Muscle of leg (tissue), 3 donors: ENCODE measurements at regions not wholly inside any gene's neighbourhood (a gene's known extent, or its start where the extent isn't known, plus 50 kb on each side); places are given as distances from the start of the nearest gene placed in this dataset.

Experiments used
- DNase-seq: peaks from one replicate; pipeline ENCODE4 v3.0.0; 2013
- H3K27ac ChIP-seq: one replicate; pipeline ENCODE4 v1.5.1; 2013; ENCODE audit warnings: mild to moderate bottlenecking, low read length, control low read depth
- H3K27me3 ChIP-seq: one replicate; pipeline ENCODE4 v1.6.1; 2013; ENCODE audit warnings: low read length; ENCODE audit not compliant: control insufficient read depth, insufficient read depth
- H3K36me3 ChIP-seq: one replicate; pipeline ENCODE4 v1.6.1; 2013; ENCODE audit warnings: low read length; ENCODE audit not compliant: control insufficient read depth, insufficient read depth
- H3K4me1 ChIP-seq: one replicate; pipeline ENCODE4 v1.6.1; 2013; ENCODE audit warnings: low read length; ENCODE audit not compliant: control insufficient read depth, insufficient read depth
- H3K4me3 ChIP-seq: one replicate; pipeline ENCODE4 v1.5.1; 2013; ENCODE audit warnings: low read length, control low read depth
- H3K9me3 ChIP-seq: replicated peaks from 2 replicates; pipeline ENCODE4 v1.6.1; 2013; ENCODE audit warnings: low read depth, low read length; ENCODE audit not compliant: control insufficient read depth
- WGBS: methylation state at CpG from one replicate; pipeline ENCODE4 v1.1.5; 2013; ENCODE audit warnings: missing lambda C conversion rate; ENCODE audit not compliant: insufficient coverage; 5-methylcytosine and 5-hydroxymethylcytosine counted together

DNA sequence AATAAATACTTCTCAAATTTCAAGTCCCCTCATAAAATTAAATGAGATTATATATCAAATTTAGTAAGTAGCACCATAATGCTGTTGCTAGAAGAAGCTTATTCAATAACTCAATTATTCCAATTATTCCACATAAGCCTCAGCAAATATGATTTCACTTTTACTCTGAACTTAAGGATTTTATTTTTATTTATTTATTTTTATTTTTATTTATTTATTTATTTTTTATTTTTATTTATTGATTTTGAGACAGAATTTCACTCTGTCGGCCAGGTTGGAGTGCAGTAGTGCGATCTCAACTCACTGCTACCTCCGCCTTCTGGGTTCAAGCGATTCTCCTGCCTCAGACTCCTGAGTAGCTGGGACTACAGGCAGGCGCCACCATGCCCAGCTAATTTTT is 1308.3 kb upstream of the CDH9 start:
- H3K27me3 ChIP-seq = no peaks in the 10 kb centered on the region
- H3K36me3 ChIP-seq = no peaks in the 10 kb centered on the region
- DNase-seq = no peak
- whole genome bisulfite sequencing = 97% methylated on average over 5 of the region's 5 CpGs
- H3K27ac ChIP-seq = no peak overlapping the region
- H3K4me1 ChIP-seq = no peaks in the 10 kb centered on the region
- no peak overlapping the region for H3K4me3 ChIP-seq
- peaks cover 16% of the 10 kb centered on the region for H3K9me3 ChIP-seq

- no peaks in the 10 kb centered on the region for H3K36me3 ChIP-seq
- DNase-seq = peak; percentile 4
- H3K27ac ChIP-seq = no peak overlapping the region
- H3K4me1 ChIP-seq = no peaks in the 10 kb centered on the region
- no CpG with 5 or more reads among the region's 5 CpGs for WGBS
- H3K27me3 ChIP-seq = no peaks in the 10 kb centered on the region
- no peak overlapping the region for H3K4me3 ChIP-seq
- peaks cover 12% of the 10 kb centered on the region for H3K9me3 ChIP-seq
These were observed 1306.5 kb upstream of the CDH9 start for GRCh38 chr5:28344836-28345433.

- H3K36me3 ChIP-seq = no peaks in the 10 kb centered on the region
- no peak overlapping the region for H3K27ac ChIP-seq
- H3K4me3 ChIP-seq = no peak overlapping the region
- no peaks in the 10 kb centered on the region for H3K4me1 ChIP-seq
- H3K9me3 ChIP-seq = peaks cover 3% of the 10 kb centered on the region
- DNase-seq = no peak
- no peaks in the 10 kb centered on the region for H3K27me3 ChIP-seq
These were observed 1290.8 kb upstream of the CDH9 start for GRCh38 chr5:28329176-28329575.

- no peak overlapping the region for H3K4me3 ChIP-seq
- H3K9me3 ChIP-seq = peaks cover 3% of the 10 kb centered on the region
- H3K36me3 ChIP-seq = no peaks in the 10 kb centered on the region
- H3K4me1 ChIP-seq = no peaks in the 10 kb centered on the region
- no peak for DNase-seq
- no peaks in the 10 kb centered on the region for H3K27me3 ChIP-seq
- H3K27ac ChIP-seq = no peak overlapping the region
These were observed 1290.3 kb upstream of the CDH9 start for GRCh38 chr5:28328681-28329080.

DNA sequence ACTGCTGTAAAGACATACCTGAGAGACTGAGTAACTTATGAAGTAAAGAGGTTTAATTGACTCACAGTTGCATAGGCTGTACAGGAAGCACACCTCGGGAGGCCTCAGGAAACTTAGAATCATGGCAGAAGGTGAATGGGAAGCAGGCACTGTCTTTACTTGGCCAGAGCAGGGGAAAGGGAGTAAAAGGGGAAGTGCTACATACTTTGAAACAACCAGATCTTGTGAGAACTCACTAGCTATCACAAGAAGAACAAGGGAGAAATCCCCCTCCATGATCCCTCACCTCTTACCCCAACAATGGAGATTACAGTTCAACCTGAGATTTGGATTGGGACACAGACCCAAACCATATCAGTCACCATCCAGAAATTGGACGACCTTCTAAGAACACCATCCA is 1285.8 kb upstream of the CDH9 start:
- no CpG with 5 or more reads among the region's 2 CpGs for WGBS
- no peaks in the 10 kb centered on the region for H3K36me3 ChIP-seq

DNA sequence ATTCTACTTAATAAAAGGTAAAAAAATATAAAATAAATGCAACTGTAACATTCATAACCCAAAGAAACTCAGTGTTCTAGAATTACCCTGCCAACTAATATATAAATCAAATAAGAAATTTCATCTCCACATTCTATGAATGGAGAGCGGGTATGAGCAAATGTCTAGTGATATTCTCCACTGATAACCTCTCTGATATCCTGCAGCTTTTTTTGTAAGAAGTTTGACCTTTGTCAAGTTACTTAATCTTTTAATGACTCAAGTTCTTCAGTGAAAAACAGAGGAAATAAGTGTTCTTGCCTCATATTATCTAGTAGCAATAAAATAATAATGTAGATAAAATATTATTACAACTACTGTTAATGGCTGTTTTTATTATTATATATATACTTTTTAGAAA is 1275.6 kb upstream of the CDH9 start:
- Histone ChIP-seq H3K4me1 (no peaks in the 10 kb centered on the region), H3K9me3 (peaks cover 4% of the 10 kb centered on the region), H3K27ac (no peak overlapping the region), H3K4me3 (no peak overlapping the region), H3K36me3 (no peaks in the 10 kb centered on the region), H3K27me3 (no peaks in the 10 kb centered on the region)
- no peak for DNase-seq
- WGBS = no CpG with 5 or more reads among the region's 1 CpG

More for the DNA sequence above, 1285.8 kb upstream of the CDH9 start:
- H3K27ac ChIP-seq = no peak overlapping the region
- H3K4me1 ChIP-seq = no peaks in the 10 kb centered on the region
- no peaks in the 10 kb centered on the region for H3K9me3 ChIP-seq
- H3K4me3 ChIP-seq = no peak overlapping the region
- no peaks in the 10 kb centered on the region for H3K27me3 ChIP-seq
- no peak for DNase-seq

DNA sequence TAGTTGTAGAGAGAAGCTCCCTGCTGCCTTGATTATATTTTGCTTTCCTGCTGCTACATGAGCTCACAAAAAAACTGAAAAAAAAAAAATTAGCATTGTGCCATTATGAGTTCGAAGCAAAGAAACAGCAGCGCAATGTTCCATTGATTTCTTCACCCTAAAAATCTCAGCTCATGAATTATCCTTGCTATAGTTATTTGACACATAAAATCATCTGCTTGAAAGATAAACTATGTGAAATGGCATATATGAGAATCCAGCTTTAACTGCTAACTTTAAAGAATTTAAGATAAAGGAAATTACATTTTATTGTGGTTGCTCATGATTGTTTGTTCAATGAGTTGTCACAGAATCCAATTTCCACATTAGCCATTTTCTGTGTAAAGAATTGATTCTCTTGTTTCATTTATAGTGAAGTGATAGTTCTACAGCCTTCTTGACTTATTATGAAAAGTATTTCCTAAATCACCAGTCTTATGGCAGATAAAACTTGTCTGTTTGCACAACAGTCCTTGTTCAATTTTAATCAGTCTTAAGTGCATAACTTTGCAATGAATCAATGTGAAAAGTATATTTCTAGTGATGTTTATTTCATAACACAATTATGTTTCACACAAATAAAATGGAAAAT is 1275.0 kb upstream of the CDH9 start:
- Histone ChIP-seq H3K4me1 (no peaks in the 10 kb centered on the region), H3K36me3 (no peaks in the 10 kb centered on the region), H3K27ac (no peak overlapping the region), H3K27me3 (no peaks in the 10 kb centered on the region), H3K9me3 (peaks cover 4% of the 10 kb centered on the region), H3K4me3 (no peak overlapping the region)
- no CpG with 5 or more reads among the region's 2 CpGs for WGBS
- no peak for DNase-seq

DNA sequence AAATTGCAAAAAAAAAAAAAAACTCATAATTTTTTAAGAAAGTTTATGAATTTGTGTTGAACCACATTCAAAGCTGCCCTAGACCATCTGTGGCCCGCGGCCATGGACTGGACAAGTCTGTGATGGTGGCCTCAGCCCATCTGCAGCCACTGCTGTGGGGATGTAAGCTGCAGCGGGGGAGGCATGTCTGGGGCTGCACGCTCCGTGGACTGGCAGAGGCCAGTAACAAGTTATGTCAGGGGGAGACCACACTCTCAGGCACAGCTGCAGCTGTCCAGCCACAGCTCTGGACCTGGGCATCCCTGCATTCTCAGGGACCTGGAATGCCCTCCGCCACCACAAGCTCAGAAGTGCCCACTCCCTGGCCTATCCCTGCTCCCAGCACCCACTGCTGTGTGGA is 1272.3 kb upstream of the CDH9 start:
- H3K27me3 ChIP-seq = no peaks in the 10 kb centered on the region
- no peaks in the 10 kb centered on the region for H3K4me1 ChIP-seq
- H3K36me3 ChIP-seq = no peaks in the 10 kb centered on the region
- H3K4me3 ChIP-seq = no peak overlapping the region
- H3K27ac ChIP-seq = no peak overlapping the region
- WGBS = 82% methylated on average over 6 of the region's 6 CpGs
- no peaks in the 10 kb centered on the region for H3K9me3 ChIP-seq
- no peak for DNase-seq

DNA sequence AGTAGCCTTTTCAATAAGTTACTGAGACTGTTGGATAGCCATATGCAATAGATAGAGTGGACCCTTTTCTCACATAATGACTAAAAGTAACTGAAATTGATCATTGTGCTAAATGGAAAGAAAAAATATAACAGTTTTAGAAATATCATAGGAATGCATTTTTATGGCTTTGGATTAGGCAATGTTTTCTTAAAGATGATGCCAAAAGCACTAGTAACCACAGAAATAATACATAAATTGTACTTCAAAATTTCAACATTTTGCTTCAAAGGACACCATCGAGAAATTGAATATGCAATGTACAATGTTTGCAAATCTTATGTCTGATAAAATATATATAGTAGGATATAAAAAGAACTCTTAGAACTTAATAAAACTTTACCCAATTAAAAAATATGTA is 1267.5 kb upstream of the CDH9 start:
- Histone ChIP-seq H3K36me3 (no peaks in the 10 kb centered on the region), H3K4me3 (no peak overlapping the region), H3K4me1 (no peaks in the 10 kb centered on the region), H3K27ac (no peak overlapping the region), H3K27me3 (no peaks in the 10 kb centered on the region), H3K9me3 (peaks cover 6% of the 10 kb centered on the region)
- WGBS = no CpG with 5 or more reads among the region's 1 CpG
- no peak for DNase-seq

DNA sequence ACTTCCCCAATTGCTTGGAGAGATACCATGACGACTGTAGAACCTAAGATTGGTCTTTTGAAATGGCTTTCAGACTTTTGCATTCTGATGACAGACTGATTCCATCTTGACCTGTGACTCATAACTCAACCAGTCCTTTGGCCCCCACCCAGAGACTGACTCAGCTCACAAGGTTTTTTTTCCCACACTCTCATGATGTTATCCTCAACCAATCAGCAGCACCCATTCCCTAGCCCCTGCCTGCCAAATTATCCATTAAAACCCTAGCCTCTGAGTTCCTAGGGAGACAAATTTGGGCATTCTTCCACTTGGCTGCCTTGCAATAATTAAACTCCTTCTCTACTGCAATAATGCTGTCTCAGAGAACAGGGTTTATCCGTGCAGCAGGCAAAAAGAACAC is 1263.3 kb upstream of the CDH9 start:
- Histone ChIP-seq H3K4me1 (no peaks in the 10 kb centered on the region), H3K36me3 (no peaks in the 10 kb centered on the region), H3K4me3 (no peak overlapping the region), H3K9me3 (peaks cover 6% of the 10 kb centered on the region), H3K27me3 (no peaks in the 10 kb centered on the region), H3K27ac (no peak overlapping the region)
- peak; percentile 20 for DNase-seq
- WGBS = 30% methylated on average over 1 of the region's 2 CpGs
